ENCODE measurements at regions not wholly inside any gene's neighbourhood (a gene's known extent, or its start where the extent isn't known, plus 50 kb on each side); places are given as distances from the start of the nearest gene placed in this dataset.

- dilution Hi-C loops (cut with HindIII; ENCODE audit: low sequenced_read_pairs, unreplicated experiment) (no loop called here), intact Hi-C loops (cut with micrococcal nuclease) (no loop called here), in situ Hi-C loops (cut with MboI; ENCODE audit: low sequenced_read_pairs) (no loop called here)
- Histone ChIP-seq H3K23ac (ENCODE audit: low read depth, low read length) (no peak overlapping the region), H4K8ac (ENCODE audit: low read depth in 2 of 2, low read length in 2 of 2) (no peak overlapping the region), H3K4ac (ENCODE audit: low read depth, low read length) (no peak overlapping the region), H3K79me1 (ENCODE audit: low read depth in 1 of 2, low read length in 2 of 2) (no peaks in the 10 kb centered on the region), H4K5ac (ENCODE audit: low read depth, low read length) (no peak overlapping the region), H2BK20ac (ENCODE audit: low read depth, low read length) (no peak overlapping the region), H3K18ac (ENCODE audit: low read depth, low read length) (no peak overlapping the region), H3K9me3 (ENCODE audit: control insufficient read depth, insufficient read depth, low read length) (peaks cover 29% of the 10 kb centered on the region), H4K20me1 (ENCODE audit: insufficient read depth, low read length) (no peaks in the 10 kb centered on the region), H3K27me3 (ENCODE audit: control insufficient read depth, insufficient read depth, low read length) (no peaks in the 10 kb centered on the region), H3K56ac (ENCODE audit: extremely low read depth, insufficient read depth, low read length) (no peak overlapping the region), H3K9ac (ENCODE audit: low read depth, low read length) (no peak overlapping the region), H3K4me2 (ENCODE audit: low read depth, low read length) (no peak overlapping the region), H3K14ac (replicated peaks; ENCODE audit: low read depth, low read length) (no peak overlapping the region), H4K91ac (ENCODE audit: insufficient read depth, low read depth, low read length) (no peak overlapping the region), H3K36me3 (ENCODE audit: control insufficient read depth, insufficient read depth, low read length) (no peaks in the 10 kb centered on the region), H3K4me1 (ENCODE audit: control insufficient read depth, insufficient read depth, low read length) (no peaks in the 10 kb centered on the region), H3K9me1 (ENCODE audit: insufficient read depth, low read length) (no peaks in the 10 kb centered on the region), H3K4me3 (ENCODE audit: insufficient read depth, low read depth, low read length) (no peak overlapping the region), H2AFZ (replicated peaks; ENCODE audit: low read length, poor library complexity) (no peak overlapping the region), H3K27ac (ENCODE audit: insufficient read depth, low read length) (no peak overlapping the region), H2BK15ac (ENCODE audit: low read depth, low read length) (no peak overlapping the region), H2AK9ac (replicated peaks; ENCODE audit: low read depth, low read length, poor library complexity) (no peak overlapping the region), H2BK5ac (ENCODE audit: low read depth, low read length, poor library complexity, severe bottlenecking) (no peak overlapping the region), H2AK5ac (ENCODE audit: low read depth, low read length) (no peak overlapping the region), H2BK120ac (ENCODE audit: low read depth, low read length) (no peak overlapping the region)
- CTCF ChIA-PET: no interaction called here
- POLR2A ChIA-PET (ENCODE audit: unreplicated experiment): no interaction called here
- TF ChIP-seq MXI1 (IDR thresholded peaks at IDR 0.05; ENCODE audit: borderline replicate concordance, low read depth, low read length): no peak
- no peak for TF ChIP-seq SMC3 (IDR thresholded peaks at IDR 0.05; ENCODE audit: low read depth, low read length)
- no peak for TF ChIP-seq CEBPB (IDR thresholded peaks at IDR 0.05; ENCODE audit: low read depth, low read length)
- no peak for TF ChIP-seq FOS (IDR thresholded peaks at IDR 0.05; ENCODE audit: low read depth, low read length)
- TF ChIP-seq RCOR1 (IDR thresholded peaks at IDR 0.05; ENCODE audit: insufficient replicate concordance, low read length): no peak
- no peak for TF ChIP-seq NFE2L2 (IDR thresholded peaks at IDR 0.05; ENCODE audit: low read depth, low read length)
- no peak for TF ChIP-seq MAFK (IDR thresholded peaks at IDR 0.05; ENCODE audit: low read depth, low read length)
- TF ChIP-seq USF2 (IDR thresholded peaks at IDR 0.05; ENCODE audit: low read depth, low read length): no peak
- TF ChIP-seq CHD1 (IDR thresholded peaks at IDR 0.05; ENCODE audit: low read depth, low read length): no peak
- TF ChIP-seq ELK1 (IDR thresholded peaks at IDR 0.05; ENCODE audit: borderline replicate concordance, low read depth, low read length): no peak
- no peak for TF ChIP-seq RAD21 (IDR thresholded peaks at IDR 0.05; ENCODE audit: low read length)
- TF ChIP-seq BHLHE40 (IDR thresholded peaks at IDR 0.05; ENCODE audit: low read depth, low read length): no peak
- TF ChIP-seq RFX5 (IDR thresholded peaks at IDR 0.05; ENCODE audit: low read depth, low read length): no peak
- TF ChIP-seq CTCF (conservative IDR thresholded peaks at IDR 0.05; ENCODE audit: low read depth, low read length): no peak
- no peak for TF ChIP-seq MAZ (IDR thresholded peaks at IDR 0.05; ENCODE audit: borderline replicate concordance, low read depth, low read length)
- TF ChIP-seq POLR2A (IDR thresholded peaks at IDR 0.05; ENCODE audit: low read depth, low read length): no peak
- no TSS peak for BruUV-seq (replicated peaks)
- WGBS, 2 experiments (ENCODE audit: extremely low coverage in 2 of 2, insufficient read length in 1 of 2): no CpG with 5 or more reads among the region's 4 CpGs
- ATAC-seq (ENCODE audit: low read depth): no peak
- DNase-seq: no peak
These were observed 906.8 kb upstream of the NDST4 start for GRCh38 chr4:116020141-116020722.

Measured in IMR-90 (cell line).